H1 (cell line): ENCODE measurements at regions not wholly inside any gene's neighbourhood (a gene's known extent, or its start where the extent isn't known, plus 50 kb on each side); places are given as distances from the start of the nearest gene placed in this dataset.

Experiments
- CTCF ChIP-seq, 3 experiments: IDR thresholded peaks; 1 replicate in 2 of 3; 2 replicates in 1 of 3; pipeline versions ENCODE4 v1.5.1 to v1.6.1; 2011; ENCODE audit warnings: low read length in 3 of 3, mild to moderate bottlenecking in 3 of 3, inconsistent platforms in 2 of 3, low read depth in 1 of 3, moderate library complexity in 1 of 3; ENCODE audit not compliant: insufficient read depth in 1 of 3; ENCODE audit errors: control extremely low read depth in 1 of 3
- JUND ChIP-seq: IDR thresholded peaks from 2 replicates; pipeline ENCODE4 v1.6.1; 2011; ENCODE audit warnings: mild to moderate bottlenecking, improper control_type of control experiment, low read length
- KDM5A ChIP-seq: fragments of 200-600 bp; IDR thresholded peaks from 2 replicates; pipeline ENCODE4 v1.7.1; 2012; ENCODE audit warnings: mild to moderate bottlenecking, low read length, inconsistent platforms, mixed read lengths
- POU5F1 ChIP-seq: IDR thresholded peaks from 2 replicates; pipeline ENCODE4 v1.6.1; 2011; ENCODE audit warnings: low read depth, mild to moderate bottlenecking, low read length, moderate library complexity
- RXRA ChIP-seq: IDR thresholded peaks from 2 replicates; pipeline ENCODE4 v1.6.1; 2011; ENCODE audit warnings: low read depth, mild to moderate bottlenecking, low read length, moderate library complexity; ENCODE audit not compliant: insufficient read depth

GRCh38 chr16:7116734-7117133, 215.9 kb upstream of the RBFOX1 start (continued):
- no peak for TF ChIP-seq JUND
- no peak for TF ChIP-seq RXRA
- TF ChIP-seq CTCF (IDR thresholded peaks at IDR 0.05; ENCODE audit: control extremely low read depth in 1 of 3, insufficient read depth in 1 of 3, low read depth in 1 of 3, low read length in 3 of 3): no peak
- TF ChIP-seq POU5F1: no peak
- TF ChIP-seq KDM5A: no peak
- TF ChIP-seq, all 59 proteins: peak for 0
